HG03060 (cell line): ENCODE measurements at regions not wholly inside any gene's neighbourhood (a gene's known extent, or its start where the extent isn't known, plus 50 kb on each side); places are given as distances from the start of the nearest gene placed in this dataset.
"Not testable (repeated sequence)": the region's sequence is repeated elsewhere in the genome, so short reads cannot be mapped to it uniquely, and the experiment has no call there.

Experiments
- ATAC-seq: cut with Tn5 transposase; IDR thresholded peaks from one replicate; pipeline ENCODE4 v1.9.1; 2021; ENCODE audit warnings: low read depth, moderate number of reproducible peaks; ENCODE audit not compliant: unreplicated experiment

DNA sequence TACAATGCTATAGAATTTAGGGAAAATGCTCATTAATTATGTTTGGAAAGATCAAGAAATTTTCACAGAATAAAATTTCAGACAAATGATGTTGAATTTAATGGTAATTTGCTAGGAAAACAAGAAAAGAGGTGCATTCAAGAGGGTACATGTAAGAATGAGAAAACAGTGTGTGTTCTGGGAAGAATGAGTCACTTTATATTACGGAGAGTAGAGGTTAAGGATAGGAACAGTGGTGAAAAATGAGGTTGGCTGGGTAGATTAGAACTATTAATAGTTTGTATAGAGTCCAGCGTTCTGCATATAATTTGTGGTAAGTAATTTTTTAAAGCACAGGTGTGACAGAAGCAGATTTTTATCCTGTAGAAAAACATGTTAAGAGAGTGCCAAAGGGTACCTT is 336.7 kb upstream of the MBL2 start:
- ATAC-seq = no peak

DNA sequence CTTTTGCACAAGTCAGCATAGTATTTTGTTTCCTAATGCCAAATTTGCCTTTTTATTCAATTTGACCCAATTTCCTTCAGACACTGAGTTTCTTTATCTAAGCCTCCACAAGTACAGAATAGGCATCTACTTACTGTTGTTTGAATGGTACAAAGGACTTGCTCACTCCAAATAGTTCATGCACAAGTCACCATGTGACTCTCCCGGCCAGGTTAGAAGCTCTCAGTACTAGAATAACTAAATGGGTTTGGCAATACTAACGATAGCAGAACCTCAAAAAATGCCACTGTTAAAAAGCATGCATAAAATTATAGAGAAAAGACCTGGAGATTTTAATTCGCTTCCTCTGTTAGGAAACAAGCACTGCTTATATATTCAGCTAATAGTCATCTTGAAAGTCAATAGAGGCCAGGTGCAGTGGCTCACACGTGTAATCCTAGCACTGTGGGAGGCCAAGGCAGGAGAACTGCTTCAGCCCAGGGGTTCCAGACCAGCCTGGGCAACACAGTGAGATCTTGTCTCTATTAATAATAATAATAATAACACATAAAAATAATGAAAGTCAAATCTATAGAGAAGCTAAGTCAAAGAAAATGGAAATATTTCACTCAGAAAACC is 335.8 kb upstream of the MBL2 start:
- ATAC-seq = no peak

DNA sequence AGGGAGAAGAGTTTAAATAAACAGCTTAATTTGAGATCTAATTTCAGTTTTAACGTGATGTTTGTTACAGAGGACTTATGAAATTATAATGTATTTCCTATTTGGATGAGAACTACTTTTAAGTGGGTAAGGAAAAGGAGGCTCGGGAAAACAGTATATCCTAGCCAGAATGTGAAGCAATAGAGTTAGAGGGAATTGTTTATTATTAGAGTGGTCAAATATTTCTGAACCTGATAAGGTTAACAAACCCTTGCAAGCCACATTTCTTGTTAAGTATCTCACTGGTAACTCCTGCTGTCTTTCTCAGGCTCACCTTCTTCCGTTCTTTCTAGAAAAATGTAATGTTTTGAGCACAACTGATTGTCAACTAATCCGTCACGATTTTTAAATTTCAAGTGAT is 335.1 kb upstream of the MBL2 start:
- ATAC-seq = no peak

DNA sequence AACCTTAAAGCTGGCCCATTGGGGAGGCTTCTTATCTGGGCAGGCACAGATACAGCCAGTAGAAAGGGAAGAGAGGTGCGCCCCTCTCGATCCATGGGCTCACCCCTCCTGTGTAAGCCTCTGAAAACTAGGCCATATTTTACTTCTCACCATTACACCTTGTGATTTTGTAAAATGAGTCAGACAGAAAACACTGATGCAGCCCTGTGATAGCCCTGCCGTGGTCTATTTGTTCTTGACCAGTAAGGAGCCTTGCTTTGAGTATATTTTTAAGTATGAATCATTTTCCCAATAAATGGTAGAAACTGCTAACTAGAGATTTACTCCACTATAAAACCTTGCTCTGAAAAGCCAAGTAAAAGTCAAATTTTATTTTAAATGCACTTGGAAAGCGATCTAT is 329.8 kb upstream of the MBL2 start:
- no peak for ATAC-seq

DNA sequence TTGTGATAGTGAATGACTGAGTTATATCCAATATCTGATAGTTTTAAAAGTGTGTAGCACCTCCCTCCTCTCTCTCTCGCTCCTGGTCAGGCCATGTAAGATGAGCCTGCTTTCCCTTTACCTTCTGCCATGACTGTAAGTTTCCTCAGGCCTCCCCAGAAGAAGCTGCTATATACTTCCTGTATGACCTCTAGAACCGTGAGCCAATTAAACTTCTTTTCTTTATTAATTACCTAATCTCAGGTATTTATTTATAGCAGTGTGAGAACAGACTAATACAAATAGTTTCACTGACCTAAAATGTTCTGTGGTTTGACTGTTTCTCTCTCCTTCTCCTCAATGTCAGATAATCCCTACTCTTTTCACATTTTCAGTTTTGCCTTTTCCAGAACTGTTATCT is 321.3 kb upstream of the MBL2 start:
- ATAC-seq = no peak

DNA sequence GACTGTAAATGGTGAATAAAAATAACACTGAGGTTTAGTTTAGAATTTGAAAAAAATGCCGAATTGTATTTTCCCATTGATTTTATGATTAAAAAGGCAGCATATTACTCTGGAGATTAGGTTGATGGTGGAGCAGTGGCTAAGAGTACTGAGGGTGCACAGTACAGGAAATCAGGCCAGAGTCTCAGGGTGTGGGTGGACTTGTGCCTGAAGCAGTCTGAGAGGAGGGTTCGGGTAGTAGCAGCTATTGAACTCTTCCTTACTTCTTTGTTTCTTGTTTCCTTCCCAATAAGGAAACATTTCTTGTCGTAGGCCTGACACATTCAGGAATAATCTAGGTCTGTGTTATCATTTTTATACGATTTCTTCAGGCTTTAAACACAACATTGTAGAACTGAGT is 319.0 kb upstream of the MBL2 start:
- no peak for ATAC-seq

DNA sequence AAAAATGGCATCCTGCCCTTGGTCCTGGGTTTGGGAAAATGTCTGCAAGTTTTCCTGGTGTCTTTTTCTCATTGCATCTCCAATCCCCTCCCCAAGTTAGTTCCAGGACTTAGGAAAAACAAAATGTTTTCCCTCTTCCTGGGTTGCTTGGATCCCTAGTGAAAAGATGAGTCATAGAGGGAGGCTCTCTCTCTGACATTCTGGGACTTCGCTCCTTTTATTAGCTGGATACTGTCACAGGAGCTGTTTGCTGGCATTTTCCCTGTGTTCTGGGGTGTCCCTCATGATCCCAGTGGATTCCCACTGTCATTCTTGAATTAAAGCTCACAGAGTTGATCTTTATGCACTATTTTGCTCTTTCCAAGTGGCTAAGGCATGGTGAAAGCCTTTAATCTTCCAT is 316.4 kb upstream of the MBL2 start:
- no peak for ATAC-seq

DNA sequence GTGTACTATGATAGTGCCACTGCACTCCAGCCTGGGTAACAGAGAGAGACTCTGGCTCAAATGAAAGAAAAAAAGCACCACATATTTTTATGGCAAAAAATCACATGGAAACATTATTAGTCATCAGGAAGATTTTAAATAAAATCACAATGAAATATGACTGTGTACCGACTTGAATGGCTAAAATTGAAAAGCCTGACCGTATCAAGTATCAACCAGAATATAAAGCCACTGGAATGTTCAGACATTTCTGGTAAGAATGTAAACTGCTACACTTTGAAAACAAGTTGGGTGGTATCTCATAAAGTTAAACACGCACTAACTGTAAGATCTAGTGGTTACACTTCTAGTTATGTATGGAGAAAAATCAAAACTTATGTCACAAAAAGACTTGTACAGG is 306.7 kb upstream of the MBL2 start:
- no peak for ATAC-seq

DNA sequence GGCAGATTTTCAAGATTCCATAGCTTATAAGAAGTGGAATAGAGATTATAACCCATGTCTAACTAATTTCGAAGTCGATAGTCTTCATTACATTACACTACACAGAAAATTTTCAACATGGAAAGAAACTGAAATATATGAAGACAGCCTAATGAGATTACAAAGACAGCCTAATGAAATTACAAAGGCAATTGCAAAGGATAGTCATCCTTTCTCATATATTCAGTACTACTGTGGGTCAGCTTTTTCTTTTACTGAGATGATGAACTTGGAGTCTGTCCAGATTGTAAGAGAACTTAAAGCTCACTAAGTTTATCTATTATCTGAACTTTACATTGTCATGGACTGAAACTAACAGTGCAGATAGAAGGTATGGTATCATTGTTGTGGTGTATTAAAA is 304.4 kb upstream of the MBL2 start:
- no peak for ATAC-seq

DNA sequence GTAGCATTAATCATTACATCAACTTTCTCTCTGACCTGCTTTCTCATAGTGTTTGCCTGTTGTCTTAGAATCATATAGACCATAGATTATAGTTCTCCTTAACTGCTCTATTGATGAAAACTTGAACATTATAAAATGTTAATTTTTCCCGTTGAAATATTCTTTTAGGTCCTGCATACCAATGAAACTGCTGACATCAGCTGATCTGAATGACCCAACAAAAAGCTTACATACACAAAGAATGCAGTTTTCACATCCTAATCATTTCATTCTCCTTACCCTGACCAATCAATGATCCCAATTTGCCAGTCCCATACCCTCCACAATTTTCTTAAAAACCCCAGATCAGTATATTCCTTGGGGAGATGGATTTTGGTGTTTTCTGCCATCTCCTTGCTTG is 302.9 kb upstream of the MBL2 start:
- ATAC-seq = no peak

DNA sequence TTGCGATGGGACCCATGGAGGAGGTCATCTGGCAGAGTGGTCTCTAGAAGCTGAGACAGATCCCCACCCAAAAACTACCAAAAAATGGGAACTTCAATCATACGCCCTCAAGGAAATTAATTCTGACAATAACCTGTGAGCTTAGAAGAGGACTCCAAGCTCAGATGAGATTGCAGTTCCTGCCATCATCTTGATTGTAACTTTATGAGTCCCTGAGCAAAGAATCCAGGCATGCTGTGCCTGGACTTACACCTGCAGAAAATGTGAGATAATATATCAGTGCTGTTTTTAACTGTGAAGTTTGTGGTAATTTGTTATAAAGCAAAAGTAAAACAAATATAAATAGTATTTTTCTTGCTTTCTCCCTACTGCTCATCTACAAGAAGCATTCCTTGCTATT is 299.6 kb upstream of the MBL2 start:
- no peak for ATAC-seq

DNA sequence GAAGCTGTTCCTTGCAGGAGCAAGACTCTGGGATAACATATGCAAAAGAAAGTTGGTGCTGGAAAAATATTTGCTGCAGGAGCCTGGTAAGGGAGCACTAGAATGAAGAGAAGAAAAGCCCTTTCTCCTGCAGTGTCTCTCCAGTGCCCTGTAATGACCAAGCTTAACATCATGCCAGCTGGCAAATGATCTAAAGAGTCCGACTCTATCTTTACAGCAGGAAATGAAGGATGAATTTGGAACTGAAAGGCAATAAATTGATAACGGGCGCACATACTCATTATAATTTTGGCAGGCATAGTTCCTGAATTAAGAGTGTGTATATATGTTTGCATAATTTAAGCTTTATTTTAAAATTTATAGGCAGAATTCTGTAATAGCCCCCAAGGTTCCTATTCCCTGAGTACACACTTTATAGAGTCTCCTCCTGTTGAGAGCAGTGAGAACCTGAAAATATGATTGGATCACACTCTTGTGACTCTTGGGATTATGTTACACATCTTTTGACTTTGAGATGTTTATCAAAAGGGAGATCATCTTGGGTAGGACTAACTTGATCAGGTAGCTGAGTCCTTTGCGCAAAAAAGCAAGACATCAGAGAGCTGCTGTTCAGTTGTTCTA is 299.0 kb upstream of the MBL2 start:
- ATAC-seq = no peak

DNA sequence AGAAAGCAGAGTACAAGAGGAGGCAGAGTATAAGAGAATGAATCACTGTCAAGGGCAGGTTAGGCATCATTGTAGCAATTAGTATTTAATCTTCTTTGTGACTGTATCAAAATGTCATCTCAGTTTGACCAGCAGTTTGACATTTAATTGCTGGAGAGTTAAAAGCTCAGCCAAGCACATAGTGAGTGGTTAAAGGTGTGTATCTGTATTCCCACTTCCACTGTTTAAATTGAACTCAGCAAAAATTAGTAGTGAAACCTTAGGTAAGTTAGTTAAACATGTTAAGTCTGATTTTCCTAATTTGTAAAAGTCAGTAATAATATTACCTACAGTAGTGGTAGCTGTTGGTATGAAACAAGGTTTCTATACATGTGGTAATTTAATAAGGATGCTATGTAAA is 296.4 kb upstream of the MBL2 start:
- no peak for ATAC-seq

DNA sequence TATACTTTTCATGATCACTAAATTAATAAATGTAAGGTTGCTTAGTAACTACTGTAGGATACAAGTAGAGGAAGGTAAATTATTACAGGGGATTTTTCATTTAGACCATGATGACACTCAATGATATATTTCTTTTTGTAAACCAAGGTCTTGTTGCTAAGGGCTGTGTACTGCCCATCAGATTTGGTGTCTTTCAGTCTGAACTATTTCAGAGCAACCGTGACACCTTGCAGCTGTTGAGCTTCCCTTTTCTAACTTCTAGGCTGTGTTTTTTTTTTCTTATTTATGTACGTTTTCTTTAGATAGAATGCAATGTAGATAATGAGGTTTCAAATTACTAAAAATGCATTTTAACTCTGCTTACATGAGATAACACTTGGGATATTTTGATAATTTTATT is 292.0 kb upstream of the MBL2 start:
- ATAC-seq = no peak

DNA sequence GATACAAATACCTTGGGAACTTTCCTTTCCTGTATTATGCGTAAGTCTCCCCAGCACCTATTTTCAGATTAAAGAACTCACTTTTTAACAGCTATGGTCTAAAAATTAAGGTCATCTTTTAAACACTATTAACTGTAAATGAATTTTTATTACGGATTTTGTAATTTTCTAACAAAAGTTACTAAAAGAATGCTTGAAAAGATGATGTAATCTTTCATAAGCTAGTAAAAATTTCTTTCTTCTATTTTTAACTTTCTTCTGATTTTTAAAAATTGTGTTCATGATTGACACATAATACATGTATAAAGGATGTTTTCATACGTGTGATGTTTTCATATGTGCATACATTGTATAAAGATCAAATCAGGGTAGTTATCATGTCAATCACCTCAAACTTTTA is 291.2 kb upstream of the MBL2 start:
- ATAC-seq = no peak

DNA sequence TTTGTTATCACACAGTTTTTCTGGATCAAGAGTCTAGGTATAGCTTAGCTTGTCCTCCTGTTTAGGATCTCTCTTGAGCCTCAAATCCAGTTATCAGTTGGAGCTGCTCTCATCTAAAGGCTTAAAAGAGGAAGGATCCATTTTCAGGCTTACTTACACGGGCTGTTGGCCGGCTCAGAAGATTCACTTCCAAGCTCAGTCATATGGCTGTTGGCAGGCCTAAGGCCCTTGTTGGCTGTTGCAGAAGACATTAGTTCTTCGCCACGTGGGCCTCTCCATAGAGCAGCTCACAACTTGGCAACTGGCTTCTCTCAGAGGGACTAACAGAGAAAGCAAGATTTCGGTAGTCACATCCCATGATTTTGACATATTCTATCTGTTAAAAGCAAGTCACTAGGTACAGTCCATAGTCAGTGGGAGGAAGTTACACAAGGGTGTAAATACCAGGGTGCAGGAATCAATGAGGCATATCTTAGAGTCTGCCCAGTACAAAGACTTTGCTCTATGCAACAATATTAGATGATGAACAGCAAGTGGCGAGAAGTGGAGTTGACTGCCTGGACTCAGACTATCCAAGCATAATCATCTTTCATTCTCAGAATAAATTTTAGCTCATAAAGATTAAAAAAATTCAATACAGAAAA is 280.1 kb upstream of the MBL2 start:
- ATAC-seq = no peak

DNA sequence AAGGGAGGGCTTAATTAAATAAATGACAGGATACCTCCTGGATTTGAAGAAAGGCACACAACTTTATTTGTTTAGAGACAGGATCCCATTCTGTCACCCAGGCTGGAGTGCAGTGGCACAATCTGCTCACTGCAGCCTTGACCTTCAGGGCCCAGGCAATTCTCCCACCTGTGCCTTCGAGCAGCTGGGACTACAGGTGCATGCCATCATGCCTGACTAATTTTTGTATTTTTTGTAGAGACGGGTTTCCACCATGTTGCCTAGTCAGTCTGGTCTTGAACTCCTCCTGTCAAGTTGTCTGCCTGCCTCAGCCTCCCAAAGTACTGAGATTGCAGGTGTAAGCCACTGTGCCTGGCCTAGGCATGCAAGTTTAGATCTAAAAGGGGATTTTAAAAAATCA is 272.7 kb upstream of the MBL2 start:
- no peak for ATAC-seq

DNA sequence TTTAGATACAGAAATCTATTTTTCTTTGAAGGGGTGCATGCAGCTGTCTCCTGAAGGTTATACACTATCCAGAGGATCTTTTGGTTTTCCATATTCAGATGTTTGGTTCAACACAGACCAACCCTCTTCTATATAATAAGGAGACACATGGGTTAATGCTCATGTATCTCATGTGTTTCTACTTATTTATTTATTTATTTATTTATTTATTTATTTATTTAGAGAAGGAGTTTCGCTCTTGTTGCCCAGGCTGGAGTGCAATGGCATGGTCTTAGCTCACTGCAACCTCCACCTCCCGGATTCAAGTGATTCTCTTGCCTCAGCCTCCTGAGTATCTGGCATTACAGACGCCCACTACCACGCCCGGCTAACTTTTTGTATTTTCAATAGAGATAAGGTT is 263.2 kb upstream of the MBL2 start:
- ATAC-seq = not testable (repeated sequence)

DNA sequence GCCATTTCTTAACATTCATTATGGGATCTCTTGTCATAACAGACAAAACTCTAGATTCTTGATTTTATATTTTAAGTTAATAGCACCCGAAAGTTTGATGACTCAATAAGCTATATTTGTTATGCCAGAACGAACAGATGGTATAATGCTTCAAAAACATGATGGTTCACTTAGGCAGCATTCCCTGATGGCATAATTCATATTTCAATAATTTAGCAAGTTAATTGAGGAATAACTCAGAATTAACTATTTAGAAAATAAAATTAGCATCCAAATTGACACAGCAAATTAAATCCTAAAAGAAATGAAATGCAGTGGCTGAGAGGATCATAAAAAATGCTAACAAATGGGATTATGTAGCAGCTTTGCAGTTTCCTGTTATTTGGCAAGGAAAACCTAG is 260.8 kb upstream of the MBL2 start:
- no peak for ATAC-seq

DNA sequence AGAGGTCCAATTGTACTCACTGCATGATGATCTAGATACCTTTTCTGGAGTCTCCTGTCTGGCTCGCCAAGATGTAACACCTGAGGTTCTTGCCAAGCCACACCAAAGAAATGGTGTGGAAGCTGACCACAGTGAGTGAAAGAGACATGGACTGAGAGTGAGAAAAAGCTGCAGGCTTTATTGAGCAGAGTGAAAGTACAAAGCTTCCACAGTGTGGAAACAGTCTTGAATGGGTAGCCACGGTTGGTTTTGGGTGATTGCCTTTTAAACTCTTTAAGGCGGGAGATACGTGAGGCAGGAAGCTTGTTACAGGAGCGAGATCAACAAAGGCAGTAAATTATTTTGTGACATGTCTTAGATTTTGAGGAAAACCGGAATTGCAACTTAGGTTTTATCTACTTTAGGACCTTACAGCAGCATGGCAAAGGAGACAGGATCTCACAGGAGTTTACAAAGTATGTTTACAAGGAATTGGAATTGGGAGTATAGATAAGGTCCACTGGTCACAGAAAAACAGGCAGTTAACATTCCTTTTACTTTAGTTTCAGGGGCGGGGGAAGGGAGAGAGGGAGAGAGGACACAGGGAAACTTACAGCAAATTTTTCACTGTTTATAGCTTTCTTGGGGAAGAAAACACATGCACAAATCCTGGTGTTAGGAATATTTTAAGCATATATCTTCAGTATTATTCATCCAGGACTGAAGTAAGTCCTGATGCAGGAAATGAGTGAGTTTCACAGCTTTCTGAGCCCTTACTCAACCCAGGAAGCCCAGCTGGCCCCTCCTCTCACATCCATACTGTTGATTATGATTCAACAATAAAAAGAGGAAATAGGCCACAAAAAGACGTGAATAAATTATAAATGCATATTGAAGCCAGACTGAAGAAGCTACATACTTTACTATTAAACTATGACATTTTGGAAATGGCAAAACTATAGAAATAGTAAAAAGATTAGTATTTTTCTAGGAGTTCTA is 257.6 kb upstream of the MBL2 start:
- ATAC-seq = peak; percentile 67

DNA sequence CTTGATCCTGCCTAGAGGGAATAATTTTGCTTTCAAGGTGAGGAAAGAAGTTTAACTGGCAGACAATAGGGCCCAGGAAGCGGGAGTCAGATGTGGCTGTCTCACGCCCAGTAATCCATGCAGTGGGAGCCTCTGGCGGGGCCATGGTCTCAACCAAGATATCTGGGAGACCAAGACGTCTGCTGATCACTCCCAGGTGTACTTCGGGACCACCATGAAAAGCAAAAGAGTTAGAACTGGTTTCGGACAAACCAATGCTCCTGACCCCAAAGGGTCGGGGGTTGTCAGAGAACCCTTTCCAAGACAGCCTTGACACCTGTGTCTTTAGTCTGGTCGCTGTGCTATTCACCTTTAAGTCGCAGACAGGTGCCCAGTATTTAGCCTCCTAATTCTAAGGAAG is 256.9 kb upstream of the MBL2 start:
- no peak for ATAC-seq
